PFSK-1 (cell line): ENCODE measurements at regions not wholly inside any gene's neighbourhood (a gene's known extent, or its start where the extent isn't known, plus 50 kb on each side); places are given as distances from the start of the nearest gene placed in this dataset.

Source experiments
- FOXP2 ChIP-seq: optimal IDR thresholded peaks from 2 replicates; pipeline ENCODE3; 2011; ENCODE audit warnings: borderline replicate concordance, control low read depth, inconsistent platforms; ENCODE audit not compliant: insufficient read depth; ENCODE audit errors: extremely low read length, extremely low read depth
- POLR2AphosphoS5 ChIP-seq: IDR thresholded peaks from 2 replicates; pipeline ENCODE4 v1.6.1; 2012; ENCODE audit warnings: low read depth, mild to moderate bottlenecking, control low read depth, low read length, moderate library complexity
- SIN3A ChIP-seq: IDR thresholded peaks from 2 replicates; pipeline ENCODE4 v1.6.1; 2012; ENCODE audit warnings: mild to moderate bottlenecking, low read length, moderate library complexity, borderline replicate concordance; ENCODE audit not compliant: insufficient read depth
- TAF1 ChIP-seq: IDR thresholded peaks from 2 replicates; pipeline ENCODE4 v1.6.1; 2012; ENCODE audit warnings: low read length, control low read depth, borderline replicate concordance; ENCODE audit not compliant: insufficient read depth
- TF ChIP-seq, protein P1 (sequence below), 2 experiments: IDR thresholded peaks; 2 replicates each; pipeline versions ENCODE4 v1.6.1 to v1.8.0; 2011 to 2012; ENCODE audit warnings: low read depth in 2 of 2, low read length in 2 of 2, control low read depth in 1 of 2, inconsistent platforms in 1 of 2, mild to moderate bottlenecking in 1 of 2, moderate library complexity in 1 of 2; ENCODE audit not compliant: insufficient read depth in 1 of 2

DNA sequence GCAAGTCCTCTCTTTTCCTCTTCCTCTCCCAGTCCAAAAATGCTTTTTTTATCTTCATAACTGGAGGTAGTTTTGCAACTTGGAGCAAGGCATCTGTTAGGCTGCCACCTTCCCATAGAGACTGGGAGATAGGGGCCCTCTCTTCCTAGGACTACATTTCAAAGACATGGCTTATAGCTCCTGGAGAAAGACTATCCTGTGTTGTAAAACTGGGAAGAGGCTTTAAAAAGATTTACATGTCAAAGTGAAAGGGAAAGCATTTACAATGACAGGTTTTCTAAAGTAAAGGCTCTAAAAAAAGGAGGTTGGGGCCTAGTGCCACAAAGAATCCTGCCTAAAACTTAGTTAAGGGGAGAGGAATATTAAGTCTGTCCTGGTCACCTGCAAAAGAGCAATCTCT, 82.2 kb upstream of the SEMA3E start:
- TF ChIP-seq POLR2AphosphoS5 = no peak
- TF ChIP-seq, protein P1, sequence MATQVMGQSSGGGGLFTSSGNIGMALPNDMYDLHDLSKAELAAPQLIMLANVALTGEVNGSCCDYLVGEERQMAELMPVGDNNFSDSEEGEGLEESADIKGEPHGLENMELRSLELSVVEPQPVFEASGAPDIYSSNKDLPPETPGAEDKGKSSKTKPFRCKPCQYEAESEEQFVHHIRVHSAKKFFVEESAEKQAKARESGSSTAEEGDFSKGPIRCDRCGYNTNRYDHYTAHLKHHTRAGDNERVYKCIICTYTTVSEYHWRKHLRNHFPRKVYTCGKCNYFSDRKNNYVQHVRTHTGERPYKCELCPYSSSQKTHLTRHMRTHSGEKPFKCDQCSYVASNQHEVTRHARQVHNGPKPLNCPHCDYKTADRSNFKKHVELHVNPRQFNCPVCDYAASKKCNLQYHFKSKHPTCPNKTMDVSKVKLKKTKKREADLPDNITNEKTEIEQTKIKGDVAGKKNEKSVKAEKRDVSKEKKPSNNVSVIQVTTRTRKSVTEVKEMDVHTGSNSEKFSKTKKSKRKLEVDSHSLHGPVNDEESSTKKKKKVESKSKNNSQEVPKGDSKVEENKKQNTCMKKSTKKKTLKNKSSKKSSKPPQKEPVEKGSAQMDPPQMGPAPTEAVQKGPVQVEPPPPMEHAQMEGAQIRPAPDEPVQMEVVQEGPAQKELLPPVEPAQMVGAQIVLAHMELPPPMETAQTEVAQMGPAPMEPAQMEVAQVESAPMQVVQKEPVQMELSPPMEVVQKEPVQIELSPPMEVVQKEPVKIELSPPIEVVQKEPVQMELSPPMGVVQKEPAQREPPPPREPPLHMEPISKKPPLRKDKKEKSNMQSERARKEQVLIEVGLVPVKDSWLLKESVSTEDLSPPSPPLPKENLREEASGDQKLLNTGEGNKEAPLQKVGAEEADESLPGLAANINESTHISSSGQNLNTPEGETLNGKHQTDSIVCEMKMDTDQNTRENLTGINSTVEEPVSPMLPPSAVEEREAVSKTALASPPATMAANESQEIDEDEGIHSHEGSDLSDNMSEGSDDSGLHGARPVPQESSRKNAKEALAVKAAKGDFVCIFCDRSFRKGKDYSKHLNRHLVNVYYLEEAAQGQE (IDR thresholded peaks at IDR 0.05; ENCODE audit: insufficient read depth in 1 of 2, low read depth in 2 of 2, low read length in 2 of 2) = no peak
- TF ChIP-seq SIN3A = no peak
- TF ChIP-seq FOXP2 = no peak
- no peak for TF ChIP-seq TAF1

DNA sequence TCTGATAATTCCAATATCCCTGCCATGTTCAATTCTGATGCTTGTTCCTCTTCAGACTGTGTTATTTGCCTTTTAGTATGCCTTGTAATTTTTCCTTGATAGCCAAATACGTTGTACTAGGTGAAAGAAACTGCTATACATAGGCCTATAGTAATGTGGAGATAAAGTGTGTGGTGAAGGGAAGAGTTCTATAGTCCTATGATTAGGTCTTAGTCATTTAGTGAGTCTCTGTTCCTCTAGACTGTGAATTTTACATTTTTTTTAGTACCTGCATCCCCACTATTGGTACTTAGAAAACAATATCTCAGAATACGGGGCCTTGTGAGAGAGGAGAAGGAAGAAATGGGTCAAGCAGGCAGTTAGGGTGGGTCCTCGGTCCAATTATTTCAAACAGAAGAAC, 59.6 kb upstream of the SEMA3E start:
- TF ChIP-seq TAF1 (no peak), SIN3A (no peak), POLR2AphosphoS5 (no peak), FOXP2 (no peak)
- TF ChIP-seq, protein P1 (IDR thresholded peaks at IDR 0.05; ENCODE audit: insufficient read depth in 1 of 2, low read depth in 2 of 2, low read length in 2 of 2) = no peak

DNA sequence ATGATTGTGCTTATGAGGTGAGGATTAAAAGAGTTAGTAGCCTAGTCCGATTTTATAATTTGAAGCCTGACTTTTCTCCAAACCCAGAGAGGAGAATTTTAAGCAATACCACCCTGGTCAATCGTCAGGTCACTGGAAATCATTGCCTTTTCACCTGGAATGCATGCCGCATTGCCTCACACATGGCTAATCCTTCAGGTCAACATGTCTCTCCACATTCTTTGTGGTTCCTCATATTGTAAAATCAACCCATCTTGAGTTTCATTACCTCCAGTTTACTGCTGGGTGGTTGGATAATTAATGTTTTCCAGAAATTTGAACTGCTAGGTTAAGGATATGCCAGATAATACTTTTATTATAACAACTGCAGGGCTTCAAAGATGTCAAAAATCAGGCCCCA, 55.6 kb upstream of the SEMA3E start:
- no peak for TF ChIP-seq SIN3A
- TF ChIP-seq, protein P1 (IDR thresholded peaks at IDR 0.05; ENCODE audit: insufficient read depth in 1 of 2, low read depth in 2 of 2, low read length in 2 of 2) = no peak

DNA sequence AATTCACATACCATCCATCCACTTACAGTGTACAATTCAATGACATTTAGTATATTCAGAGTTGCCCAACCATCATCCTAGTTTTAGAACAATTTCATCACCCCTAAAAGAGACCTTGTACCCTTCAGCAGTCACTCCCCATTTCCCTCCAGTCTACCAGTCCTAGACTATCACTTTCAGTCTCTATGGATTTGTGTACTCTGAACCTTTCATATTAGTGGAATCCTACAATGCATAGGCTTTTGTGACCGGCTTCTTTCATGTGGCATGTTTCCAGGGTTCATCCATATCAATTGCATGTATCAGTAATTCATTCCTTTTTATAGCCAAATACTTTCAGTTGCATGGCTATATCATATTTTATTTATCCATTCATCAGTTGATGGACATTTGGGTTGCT, 53.5 kb upstream of the SEMA3E start:
- TF ChIP-seq SIN3A = no peak

DNA sequence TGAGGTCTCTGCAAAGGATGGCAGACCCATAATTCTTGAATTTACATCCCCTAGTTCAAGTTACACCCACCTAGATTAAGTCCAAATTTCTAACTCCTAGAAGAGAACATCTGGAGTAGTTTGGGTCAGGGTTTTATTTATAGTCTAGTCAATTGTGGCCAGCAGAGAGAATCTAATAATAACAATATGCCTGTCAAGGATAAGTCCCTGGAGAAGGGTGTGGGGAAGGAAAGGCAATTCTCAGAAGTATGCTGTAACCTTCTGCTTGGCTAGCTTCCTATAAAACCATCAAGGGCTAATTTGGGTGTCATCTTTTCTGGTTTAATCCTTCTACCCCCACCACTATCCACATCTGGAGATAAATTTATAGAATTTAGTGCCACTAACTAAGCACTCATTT, 52.8 kb upstream of the SEMA3E start:
- TF ChIP-seq FOXP2 (no peak), POLR2AphosphoS5 (no peak; the same call in 1 of the 2 replicates), SIN3A (no peak), TAF1 (no peak)
- TF ChIP-seq, protein P1 (IDR thresholded peaks at IDR 0.05; ENCODE audit: insufficient read depth in 1 of 2, low read depth in 2 of 2, low read length in 2 of 2) = no peak
